ENCODE measurements at regions not wholly inside any gene's neighbourhood (a gene's known extent, or its start where the extent isn't known, plus 50 kb on each side); places are given as distances from the start of the nearest gene placed in this dataset.
A peak's percentile ranks its signal among the peaks of the same experiment; 100 is the strongest.
"Not testable (repeated sequence)": the region's sequence is repeated elsewhere in the genome, so short reads cannot be mapped to it uniquely, and the experiment has no call there.

- no peak for DNase-seq
Observed at GRCh38 chr5:152104211-152104610, 179.6 kb upstream of the GLRA1 start.

- not testable (repeated sequence) for DNase-seq
Observed at GRCh38 chr5:152102908-152103307, 178.3 kb upstream of the GLRA1 start.

- DNase-seq: no peak
Observed at GRCh38 chr5:152102057-152102456, 177.4 kb upstream of the GLRA1 start.

GRCh38 chr5:152100462-152100861, 175.8 kb upstream of the GLRA1 start:
- DNase-seq: no peak

GRCh38 chr5:152097128-152097527, 172.5 kb upstream of the GLRA1 start:
- no peak for DNase-seq

GRCh38 chr5:152094716-152095115, 170.1 kb upstream of the GLRA1 start:
- no peak for DNase-seq

GRCh38 chr5:152094060-152094459, 169.4 kb upstream of the GLRA1 start:
- no peak for DNase-seq

GRCh38 chr5:152092580-152092979, 167.9 kb upstream of the GLRA1 start:
- DNase-seq: peak; percentile 50

- DNase-seq: peak; percentile 17
Observed at GRCh38 chr5:152089644-152090043, 165.0 kb upstream of the GLRA1 start.

- DNase-seq: no peak
Observed at GRCh38 chr5:152086668-152087067, 162.0 kb upstream of the GLRA1 start.

GRCh38 chr5:152084476-152084875, 159.8 kb upstream of the GLRA1 start:
- no peak for DNase-seq

- DNase-seq: no peak
Observed at GRCh38 chr5:152083231-152083630, 158.6 kb upstream of the GLRA1 start.

- DNase-seq: no peak
Observed at GRCh38 chr5:152072091-152072490, 147.4 kb upstream of the GLRA1 start.

GRCh38 chr5:152070591-152070990, 145.9 kb upstream of the GLRA1 start:
- no peak for DNase-seq

GRCh38 chr5:152066784-152067183, 142.1 kb upstream of the GLRA1 start:
- DNase-seq: no peak

GRCh38 chr5:152063004-152063403, 138.4 kb upstream of the GLRA1 start:
- DNase-seq: no peak

GRCh38 chr5:152061095-152061494, 136.4 kb upstream of the GLRA1 start:
- DNase-seq: no peak

- DNase-seq: no peak
Observed at GRCh38 chr5:152058267-152058666, 133.6 kb upstream of the GLRA1 start.

- no peak for DNase-seq
Observed at GRCh38 chr5:152056931-152057330, 132.3 kb upstream of the GLRA1 start.

- DNase-seq: no peak
Observed at GRCh38 chr5:152052470-152052869, 127.8 kb upstream of the GLRA1 start.

GRCh38 chr5:152051499-152052454, 127.1 kb upstream of the GLRA1 start:
- no peak for DNase-seq

- no peak for DNase-seq
Observed at GRCh38 chr5:152046361-152046760, 121.7 kb upstream of the GLRA1 start.

- DNase-seq: peak; percentile 74
Observed at GRCh38 chr5:152038856-152039255, 114.2 kb upstream of the GLRA1 start.

- peak; percentile 54 for DNase-seq
Observed at GRCh38 chr5:152026328-152027024, 101.8 kb upstream of the GLRA1 start.
